ENCODE measurements at regions not wholly inside any gene's neighbourhood (a gene's known extent, or its start where the extent isn't known, plus 50 kb on each side); places are given as distances from the start of the nearest gene placed in this dataset.

- ATAC-seq (ENCODE audit: low FRiP score) (no peak), DNase-seq (ENCODE audit: low spot score) (no peak)
- no peak for TF ChIP-seq CTCF (IDR thresholded peaks at IDR 0.05)
These were observed 83.9 kb upstream of the USP47 start for GRCh38 chr11:11757909-11758308.

GRCh38 chr11:11756718-11757117 is 85.1 kb upstream of the USP47 start:
- ATAC-seq (ENCODE audit: low FRiP score) (no peak), DNase-seq (ENCODE audit: low spot score) (no peak)
- TF ChIP-seq CTCF (IDR thresholded peaks at IDR 0.05) = no peak

- TF ChIP-seq CTCF (IDR thresholded peaks at IDR 0.05) = no peak
- no peak for DNase-seq (ENCODE audit: low spot score)
- no peak for ATAC-seq (ENCODE audit: low FRiP score)
These were observed 85.9 kb upstream of the USP47 start for GRCh38 chr11:11755871-11756270.

DNA sequence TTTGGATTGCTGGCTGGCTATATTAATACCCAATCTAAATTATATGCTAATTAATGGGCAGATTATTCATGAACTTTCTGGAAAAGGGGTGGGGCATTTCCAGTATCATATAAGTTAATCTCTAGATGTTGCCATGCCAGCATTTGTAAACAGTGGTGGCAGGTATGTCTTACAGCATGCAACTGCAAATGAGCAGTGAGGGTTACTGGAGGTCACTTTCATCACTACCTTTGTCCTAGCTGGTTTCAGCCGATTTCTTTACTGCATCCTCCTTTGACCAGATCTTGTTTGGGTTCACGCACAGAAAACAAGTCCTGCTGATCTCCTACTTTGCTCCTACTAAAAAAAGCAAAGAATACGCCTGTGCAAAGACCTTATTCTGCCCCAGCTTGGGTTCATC is 89.1 kb upstream of the USP47 start:
- no peak for DNase-seq (ENCODE audit: low spot score)
- TF ChIP-seq CTCF (IDR thresholded peaks at IDR 0.05) = no peak
- no peak for ATAC-seq (ENCODE audit: low FRiP score)

DNA sequence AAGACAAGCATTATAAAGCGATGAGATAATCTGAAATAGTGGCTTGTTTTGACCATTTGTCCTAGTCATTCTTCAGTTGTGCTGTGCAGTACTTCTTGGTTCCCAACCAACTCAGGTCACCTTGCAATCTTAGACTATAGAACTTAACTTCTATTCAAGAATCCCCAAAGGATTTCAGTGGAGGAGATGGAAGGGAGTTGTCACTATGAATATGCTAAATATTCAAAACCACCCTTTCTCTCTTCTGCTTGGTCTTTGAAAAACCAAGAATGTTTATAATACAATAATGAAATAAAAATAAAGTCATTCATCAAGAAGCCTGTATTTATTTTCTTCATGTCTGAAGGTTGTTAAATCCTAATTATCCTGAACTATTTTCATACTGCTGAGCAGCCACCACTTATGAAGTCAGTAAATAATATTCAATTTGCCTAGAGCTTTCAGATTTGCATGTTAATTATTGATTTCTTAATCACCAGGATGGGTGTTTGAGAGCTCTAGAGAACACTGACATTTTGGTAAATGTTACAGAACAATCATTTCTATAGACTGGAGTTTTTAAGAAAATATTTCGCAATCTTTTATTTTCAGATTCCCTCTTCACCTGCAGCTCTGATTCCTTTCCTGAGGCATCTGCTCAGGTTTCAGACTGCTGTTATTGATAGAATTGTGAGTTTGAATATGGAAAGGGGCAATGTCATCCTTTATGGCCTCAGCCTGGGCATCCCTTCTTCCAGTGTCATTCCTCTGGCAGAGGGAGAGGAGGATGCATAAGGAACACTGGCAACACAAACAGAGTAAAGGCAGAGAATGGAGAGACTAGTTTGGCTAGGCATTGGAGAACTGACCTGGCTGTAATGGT is 91.5 kb upstream of the USP47 start:
- no peak for ATAC-seq (ENCODE audit: low FRiP score)
- no peak for TF ChIP-seq CTCF (IDR thresholded peaks at IDR 0.05)
- DNase-seq (ENCODE audit: low spot score) = no peak

GRCh38 chr11:11748706-11749365 is 92.9 kb upstream of the USP47 start:
- DNase-seq (ENCODE audit: low spot score) (no peak), ATAC-seq (ENCODE audit: low FRiP score) (no peak)
- TF ChIP-seq CTCF (IDR thresholded peaks at IDR 0.05) = no peak

DNA sequence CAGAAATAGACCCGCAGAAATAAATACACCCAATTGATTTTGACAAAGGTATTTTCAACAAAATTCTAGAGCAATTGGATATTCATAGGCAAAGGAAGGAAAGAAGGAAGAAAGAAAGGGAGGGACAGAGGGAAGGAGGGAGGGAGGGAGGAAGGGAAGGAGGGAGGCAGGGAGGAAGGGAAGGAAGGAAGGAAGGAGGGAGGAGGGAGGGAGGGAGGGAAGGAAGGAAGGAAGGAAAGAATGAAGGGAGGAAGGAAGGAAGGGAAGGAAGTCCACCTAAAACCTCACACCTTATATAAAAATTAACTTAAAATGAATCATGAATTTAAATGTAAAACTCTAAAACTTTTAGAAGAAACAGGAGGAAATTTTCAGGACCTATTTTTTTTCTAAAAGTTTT is 94.2 kb upstream of the USP47 start:
- no peak for TF ChIP-seq CTCF (IDR thresholded peaks at IDR 0.05)
- no peak for ATAC-seq (ENCODE audit: low FRiP score)
- no peak for DNase-seq (ENCODE audit: low spot score)
